ENCODE measurements at regions not wholly inside any gene's neighbourhood (a gene's known extent, or its start where the extent isn't known, plus 50 kb on each side); places are given as distances from the start of the nearest gene placed in this dataset.

- TF ChIP-seq, protein P1, sequence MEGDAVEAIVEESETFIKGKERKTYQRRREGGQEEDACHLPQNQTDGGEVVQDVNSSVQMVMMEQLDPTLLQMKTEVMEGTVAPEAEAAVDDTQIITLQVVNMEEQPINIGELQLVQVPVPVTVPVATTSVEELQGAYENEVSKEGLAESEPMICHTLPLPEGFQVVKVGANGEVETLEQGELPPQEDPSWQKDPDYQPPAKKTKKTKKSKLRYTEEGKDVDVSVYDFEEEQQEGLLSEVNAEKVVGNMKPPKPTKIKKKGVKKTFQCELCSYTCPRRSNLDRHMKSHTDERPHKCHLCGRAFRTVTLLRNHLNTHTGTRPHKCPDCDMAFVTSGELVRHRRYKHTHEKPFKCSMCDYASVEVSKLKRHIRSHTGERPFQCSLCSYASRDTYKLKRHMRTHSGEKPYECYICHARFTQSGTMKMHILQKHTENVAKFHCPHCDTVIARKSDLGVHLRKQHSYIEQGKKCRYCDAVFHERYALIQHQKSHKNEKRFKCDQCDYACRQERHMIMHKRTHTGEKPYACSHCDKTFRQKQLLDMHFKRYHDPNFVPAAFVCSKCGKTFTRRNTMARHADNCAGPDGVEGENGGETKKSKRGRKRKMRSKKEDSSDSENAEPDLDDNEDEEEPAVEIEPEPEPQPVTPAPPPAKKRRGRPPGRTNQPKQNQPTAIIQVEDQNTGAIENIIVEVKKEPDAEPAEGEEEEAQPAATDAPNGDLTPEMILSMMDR (IDR thresholded peaks at IDR 0.05; ENCODE audit: borderline replicate concordance, extremely low read depth, low read length, poor library complexity, severe bottlenecking): no peak
- TF ChIP-seq EZH2 (IDR thresholded peaks at IDR 0.05; ENCODE audit: borderline replicate concordance, low read depth, low read length, severe bottlenecking): no peak
Observed at GRCh38 chr6:148041546-148041945, 301.1 kb upstream of the SASH1 start.
